ENCODE measurements at regions not wholly inside any gene's neighbourhood (a gene's known extent, or its start where the extent isn't known, plus 50 kb on each side); places are given as distances from the start of the nearest gene placed in this dataset.

DNA sequence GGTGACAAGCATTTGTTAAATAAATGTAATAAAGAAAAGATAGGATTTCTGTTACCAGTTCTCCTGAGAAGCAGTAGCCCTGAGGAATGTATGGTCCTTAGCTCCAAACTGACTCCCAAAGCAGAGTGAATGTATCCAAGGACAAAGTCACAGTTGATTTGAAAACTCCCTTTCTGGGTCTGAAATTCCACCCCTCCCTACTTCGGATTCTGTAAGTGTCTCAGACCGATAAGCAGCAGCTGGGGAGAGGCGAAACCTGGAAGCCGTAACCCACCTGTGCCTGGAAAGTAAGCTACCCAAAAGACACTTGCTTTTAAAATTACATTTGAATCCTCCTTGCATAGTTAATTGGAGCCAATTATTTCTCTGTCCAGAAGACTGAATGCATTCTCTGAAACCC lies 122.9 kb upstream of the FRMD4A start:
- TF ChIP-seq, protein P1, sequence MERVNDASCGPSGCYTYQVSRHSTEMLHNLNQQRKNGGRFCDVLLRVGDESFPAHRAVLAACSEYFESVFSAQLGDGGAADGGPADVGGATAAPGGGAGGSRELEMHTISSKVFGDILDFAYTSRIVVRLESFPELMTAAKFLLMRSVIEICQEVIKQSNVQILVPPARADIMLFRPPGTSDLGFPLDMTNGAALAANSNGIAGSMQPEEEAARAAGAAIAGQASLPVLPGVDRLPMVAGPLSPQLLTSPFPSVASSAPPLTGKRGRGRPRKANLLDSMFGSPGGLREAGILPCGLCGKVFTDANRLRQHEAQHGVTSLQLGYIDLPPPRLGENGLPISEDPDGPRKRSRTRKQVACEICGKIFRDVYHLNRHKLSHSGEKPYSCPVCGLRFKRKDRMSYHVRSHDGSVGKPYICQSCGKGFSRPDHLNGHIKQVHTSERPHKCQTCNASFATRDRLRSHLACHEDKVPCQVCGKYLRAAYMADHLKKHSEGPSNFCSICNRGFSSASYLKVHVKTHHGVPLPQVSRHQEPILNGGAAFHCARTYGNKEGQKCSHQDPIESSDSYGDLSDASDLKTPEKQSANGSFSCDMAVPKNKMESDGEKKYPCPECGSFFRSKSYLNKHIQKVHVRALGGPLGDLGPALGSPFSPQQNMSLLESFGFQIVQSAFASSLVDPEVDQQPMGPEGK (CRISPR knock-in tag; IDR thresholded peaks at IDR 0.05; ENCODE audit: borderline replicate concordance), result no peak
- TF ChIP-seq, protein P2, sequence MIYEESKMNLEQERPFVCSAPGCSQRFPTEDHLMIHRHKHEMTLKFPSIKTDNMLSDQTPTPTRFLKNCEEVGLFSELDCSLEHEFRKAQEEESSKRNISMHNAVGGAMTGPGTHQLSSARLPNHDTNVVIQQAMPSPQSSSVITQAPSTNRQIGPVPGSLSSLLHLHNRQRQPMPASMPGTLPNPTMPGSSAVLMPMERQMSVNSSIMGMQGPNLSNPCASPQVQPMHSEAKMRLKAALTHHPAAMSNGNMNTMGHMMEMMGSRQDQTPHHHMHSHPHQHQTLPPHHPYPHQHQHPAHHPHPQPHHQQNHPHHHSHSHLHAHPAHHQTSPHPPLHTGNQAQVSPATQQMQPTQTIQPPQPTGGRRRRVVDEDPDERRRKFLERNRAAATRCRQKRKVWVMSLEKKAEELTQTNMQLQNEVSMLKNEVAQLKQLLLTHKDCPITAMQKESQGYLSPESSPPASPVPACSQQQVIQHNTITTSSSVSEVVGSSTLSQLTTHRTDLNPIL (CRISPR knock-in tag; IDR thresholded peaks at IDR 0.05; ENCODE audit: low read depth), result no peak
- TF ChIP-seq ZNF70 (CRISPR knock-in tag; IDR thresholded peaks at IDR 0.05) (no peak), ZFP30 (CRISPR knock-in tag; IDR thresholded peaks at IDR 0.05) (no peak), ARNTL (CRISPR knock-in tag; IDR thresholded peaks at IDR 0.05; ENCODE audit: borderline replicate concordance, low read depth) (no peak), ZFP3 (CRISPR knock-in tag; IDR thresholded peaks at IDR 0.05) (no peak), ZNF8 (CRISPR knock-in tag; IDR thresholded peaks at IDR 0.05) (no peak), RARB (CRISPR knock-in tag; IDR thresholded peaks at IDR 0.05) (no peak), OSR1 (CRISPR knock-in tag; IDR thresholded peaks at IDR 0.05) (no peak), CSDC2 (CRISPR knock-in tag; IDR thresholded peaks at IDR 0.05) (no peak), ZNF565 (CRISPR knock-in tag; conservative IDR thresholded peaks at IDR 0.05; ENCODE audit: low read depth) (no peak), SNAI2 (CRISPR knock-in tag; IDR thresholded peaks at IDR 0.05) (no peak), ISL1 (CRISPR knock-in tag; IDR thresholded peaks at IDR 0.05) (no peak)
- TF ChIP-seq, protein P3, sequence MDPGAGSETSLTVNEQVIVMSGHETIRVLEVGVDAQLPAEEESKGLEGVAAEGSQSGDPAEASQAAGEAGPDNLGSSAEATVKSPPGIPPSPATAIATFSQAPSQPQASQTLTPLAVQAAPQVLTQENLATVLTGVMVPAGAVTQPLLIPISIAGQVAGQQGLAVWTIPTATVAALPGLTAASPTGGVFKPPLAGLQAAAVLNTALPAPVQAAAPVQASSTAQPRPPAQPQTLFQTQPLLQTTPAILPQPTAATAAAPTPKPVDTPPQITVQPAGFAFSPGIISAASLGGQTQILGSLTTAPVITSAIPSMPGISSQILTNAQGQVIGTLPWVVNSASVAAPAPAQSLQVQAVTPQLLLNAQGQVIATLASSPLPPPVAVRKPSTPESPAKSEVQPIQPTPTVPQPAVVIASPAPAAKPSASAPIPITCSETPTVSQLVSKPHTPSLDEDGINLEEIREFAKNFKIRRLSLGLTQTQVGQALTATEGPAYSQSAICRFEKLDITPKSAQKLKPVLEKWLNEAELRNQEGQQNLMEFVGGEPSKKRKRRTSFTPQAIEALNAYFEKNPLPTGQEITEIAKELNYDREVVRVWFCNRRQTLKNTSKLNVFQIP (CRISPR knock-in tag; IDR thresholded peaks at IDR 0.05; ENCODE audit: borderline replicate concordance, low read depth), result no peak

All from SK-N-SH treated with all-trans-retinoic acid at 6 μM for 48 hours (cell line).